SK-N-MC (cell line): ENCODE measurements at regions not wholly inside any gene's neighbourhood (a gene's known extent, or its start where the extent isn't known, plus 50 kb on each side); places are given as distances from the start of the nearest gene placed in this dataset.

ENCODE experiments used
- DNase-seq: peaks from one replicate; pipeline ENCODE4 v3.0.0-alpha.2; 2011; ENCODE audit warnings: low read depth, low spot score
- H3K27ac ChIP-seq: fragments of 200-600 bp; sonication (generic); 2 replicates; pipeline ENCODE4 v1.5.1; 2016; ENCODE audit warnings: mixed run types
- H3K36me3 ChIP-seq: fragments of 200-600 bp; sonication (generic); 2 replicates; pipeline ENCODE4 v1.6.1; 2017; ENCODE audit warnings: antibody characterized with exemption, low read length, mixed read lengths; ENCODE audit not compliant: insufficient read depth
- H3K4me3 ChIP-seq: fragments of 200-600 bp; sonication (generic); 2 replicates; pipeline ENCODE4 v1.5.1; 2016
- H3K9ac ChIP-seq: fragments of 200-600 bp; sonication (generic); 2 replicates; pipeline ENCODE4 v1.8.0; 2017; ENCODE audit warnings: mixed run types, mixed read lengths; ENCODE audit not compliant: insufficient read length
- H3K9me3 ChIP-seq: fragments of 200-600 bp; sonication (generic); 2 replicates; pipeline ENCODE4 v1.6.1; 2017; ENCODE audit warnings: low read depth, mild to moderate bottlenecking, antibody characterized with exemption, low read length, moderate library complexity, mixed read lengths
- EZH2 ChIP-seq: fragments of 200-600 bp; sonication (generic); IDR thresholded peaks from one replicate; pipeline ENCODE4 v1.6.1; 2017; ENCODE audit warnings: antibody characterized with exemption
- FOXP2 ChIP-seq: optimal IDR thresholded peaks from 2 replicates; pipeline ENCODE3; 2011; ENCODE audit warnings: mild to moderate bottlenecking, moderate library complexity; ENCODE audit not compliant: insufficient read depth; ENCODE audit errors: extremely low read length, control extremely low read depth
- POLR2AphosphoS5 ChIP-seq: IDR thresholded peaks from 2 replicates; pipeline ENCODE4 v1.6.1; 2012; ENCODE audit warnings: mild to moderate bottlenecking, low read depth, low read length, borderline replicate concordance

GRCh38 chr13:112144616-112145550 lies 77.9 kb downstream of the SOX1 start:
- no peak for TF ChIP-seq EZH2
- no peak for TF ChIP-seq POLR2AphosphoS5
- TF ChIP-seq FOXP2 = no peak
- Histone ChIP-seq H3K27ac (no peak overlapping the region), H3K9ac (no peak overlapping the region), H3K9me3 (no peaks in the 10 kb centered on the region), H3K4me3 (no peak overlapping the region), H3K36me3 (no peaks in the 10 kb centered on the region)
- no peak for DNase-seq

- H3K9me3 ChIP-seq = no peaks in the 10 kb centered on the region
- no peak for DNase-seq
- no peak overlapping the region for H3K9ac ChIP-seq
- no peak for TF ChIP-seq EZH2
- TF ChIP-seq FOXP2 = no peak
- TF ChIP-seq POLR2AphosphoS5 = no peak
- no peak overlapping the region for H3K27ac ChIP-seq
- no peaks in the 10 kb centered on the region for H3K36me3 ChIP-seq
- no peak overlapping the region for H3K4me3 ChIP-seq
Observed at GRCh38 chr13:112145551-112146360, 78.8 kb downstream of the SOX1 start.

- no peak overlapping the region for H3K9ac ChIP-seq
- no peak overlapping the region for H3K27ac ChIP-seq
- DNase-seq = no peak
- H3K4me3 ChIP-seq = no peak overlapping the region
- no peaks in the 10 kb centered on the region for H3K9me3 ChIP-seq
- TF ChIP-seq EZH2 (no peak), POLR2AphosphoS5 (no peak), FOXP2 (no peak)
- no peaks in the 10 kb centered on the region for H3K36me3 ChIP-seq
Observed at GRCh38 chr13:112150352-112150751, 83.4 kb downstream of the SOX1 start.

GRCh38 chr13:112152846-112153245 lies 85.9 kb downstream of the SOX1 start:
- no peak overlapping the region for H3K27ac ChIP-seq
- no peaks in the 10 kb centered on the region for H3K36me3 ChIP-seq
- no peak for TF ChIP-seq EZH2
- TF ChIP-seq FOXP2 = no peak
- TF ChIP-seq POLR2AphosphoS5 = no peak
- DNase-seq = no peak
- no peaks in the 10 kb centered on the region for H3K9me3 ChIP-seq
- H3K9ac ChIP-seq = no peak overlapping the region
- H3K4me3 ChIP-seq = no peak overlapping the region

- DNase-seq = no peak
- H3K36me3 ChIP-seq = no peaks in the 10 kb centered on the region
- no peaks in the 10 kb centered on the region for H3K9me3 ChIP-seq
- no peak overlapping the region for H3K27ac ChIP-seq
- no peak overlapping the region for H3K9ac ChIP-seq
- no peak overlapping the region for H3K4me3 ChIP-seq
- TF ChIP-seq FOXP2 (no peak), POLR2AphosphoS5 (no peak), EZH2 (no peak)
Observed at GRCh38 chr13:112153364-112153763, 86.4 kb downstream of the SOX1 start.

- Histone ChIP-seq H3K27ac (no peak overlapping the region), H3K36me3 (no peaks in the 10 kb centered on the region), H3K9me3 (no peaks in the 10 kb centered on the region), H3K4me3 (no peak overlapping the region), H3K9ac (no peak overlapping the region)
- TF ChIP-seq EZH2 = no peak
- no peak for TF ChIP-seq POLR2AphosphoS5
- TF ChIP-seq FOXP2 = no peak
- no peak for DNase-seq
Observed at GRCh38 chr13:112153846-112154245, 86.9 kb downstream of the SOX1 start.

GRCh38 chr13:112154301-112155060 lies 87.5 kb downstream of the SOX1 start:
- no peaks in the 10 kb centered on the region for H3K9me3 ChIP-seq
- no peak overlapping the region for H3K9ac ChIP-seq
- DNase-seq = no peak
- no peak overlapping the region for H3K4me3 ChIP-seq
- H3K27ac ChIP-seq = no peak overlapping the region
- H3K36me3 ChIP-seq = no peaks in the 10 kb centered on the region
- TF ChIP-seq EZH2 = no peak

- Histone ChIP-seq H3K36me3 (no peaks in the 10 kb centered on the region), H3K4me3 (no peak overlapping the region), H3K9ac (no peak overlapping the region), H3K9me3 (no peaks in the 10 kb centered on the region), H3K27ac (no peak overlapping the region)
- no peak for TF ChIP-seq EZH2
- TF ChIP-seq FOXP2 = no peak
- no peak for TF ChIP-seq POLR2AphosphoS5
- no peak for DNase-seq
Observed at GRCh38 chr13:112158961-112159360, 92.0 kb downstream of the SOX1 start.
